Fibroblast of villous mesenchyme (primary cell): ENCODE measurements at regions not wholly inside any gene's neighbourhood (a gene's known extent, or its start where the extent isn't known, plus 50 kb on each side); places are given as distances from the start of the nearest gene placed in this dataset.

ENCODE experiments used
- DNase-seq: peaks from one replicate; pipeline ENCODE4 v3.0.0-alpha.2; 2010; ENCODE audit warnings: low read depth
- H3K4me3 ChIP-seq: 2 replicates; pipeline ENCODE4 v1.5.1; 2011; ENCODE audit warnings: low read depth, mild to moderate bottlenecking, low read length
- TF ChIP-seq, protein P1 (sequence below): IDR thresholded peaks from 2 replicates; pipeline ENCODE4 v1.5.1; 2012; ENCODE audit warnings: low read depth, mild to moderate bottlenecking, low read length; ENCODE audit not compliant: insufficient read depth

DNA sequence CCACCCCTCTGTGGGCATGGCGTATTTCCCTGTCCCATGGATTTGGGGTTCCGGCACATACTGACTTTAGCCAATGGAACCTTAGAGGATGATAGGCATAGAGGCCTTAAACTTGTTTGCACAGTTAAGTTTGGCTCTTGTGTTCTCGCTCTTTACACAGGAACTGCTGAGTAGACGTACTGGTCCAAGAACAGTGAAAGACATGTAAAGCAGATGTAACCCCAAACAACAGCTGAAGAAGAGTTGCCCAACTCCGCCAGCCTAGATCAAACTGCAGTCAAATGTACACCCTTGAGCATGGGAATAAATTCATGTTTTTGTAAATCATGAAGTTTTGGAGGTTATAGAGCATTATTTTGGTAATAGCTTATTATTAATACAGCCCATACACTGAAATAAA, 260.0 kb upstream of the NREP start:
- TF ChIP-seq, protein P1, sequence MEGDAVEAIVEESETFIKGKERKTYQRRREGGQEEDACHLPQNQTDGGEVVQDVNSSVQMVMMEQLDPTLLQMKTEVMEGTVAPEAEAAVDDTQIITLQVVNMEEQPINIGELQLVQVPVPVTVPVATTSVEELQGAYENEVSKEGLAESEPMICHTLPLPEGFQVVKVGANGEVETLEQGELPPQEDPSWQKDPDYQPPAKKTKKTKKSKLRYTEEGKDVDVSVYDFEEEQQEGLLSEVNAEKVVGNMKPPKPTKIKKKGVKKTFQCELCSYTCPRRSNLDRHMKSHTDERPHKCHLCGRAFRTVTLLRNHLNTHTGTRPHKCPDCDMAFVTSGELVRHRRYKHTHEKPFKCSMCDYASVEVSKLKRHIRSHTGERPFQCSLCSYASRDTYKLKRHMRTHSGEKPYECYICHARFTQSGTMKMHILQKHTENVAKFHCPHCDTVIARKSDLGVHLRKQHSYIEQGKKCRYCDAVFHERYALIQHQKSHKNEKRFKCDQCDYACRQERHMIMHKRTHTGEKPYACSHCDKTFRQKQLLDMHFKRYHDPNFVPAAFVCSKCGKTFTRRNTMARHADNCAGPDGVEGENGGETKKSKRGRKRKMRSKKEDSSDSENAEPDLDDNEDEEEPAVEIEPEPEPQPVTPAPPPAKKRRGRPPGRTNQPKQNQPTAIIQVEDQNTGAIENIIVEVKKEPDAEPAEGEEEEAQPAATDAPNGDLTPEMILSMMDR = no peak
- no peak for DNase-seq
- H3K4me3 ChIP-seq = no peak overlapping the region

DNA sequence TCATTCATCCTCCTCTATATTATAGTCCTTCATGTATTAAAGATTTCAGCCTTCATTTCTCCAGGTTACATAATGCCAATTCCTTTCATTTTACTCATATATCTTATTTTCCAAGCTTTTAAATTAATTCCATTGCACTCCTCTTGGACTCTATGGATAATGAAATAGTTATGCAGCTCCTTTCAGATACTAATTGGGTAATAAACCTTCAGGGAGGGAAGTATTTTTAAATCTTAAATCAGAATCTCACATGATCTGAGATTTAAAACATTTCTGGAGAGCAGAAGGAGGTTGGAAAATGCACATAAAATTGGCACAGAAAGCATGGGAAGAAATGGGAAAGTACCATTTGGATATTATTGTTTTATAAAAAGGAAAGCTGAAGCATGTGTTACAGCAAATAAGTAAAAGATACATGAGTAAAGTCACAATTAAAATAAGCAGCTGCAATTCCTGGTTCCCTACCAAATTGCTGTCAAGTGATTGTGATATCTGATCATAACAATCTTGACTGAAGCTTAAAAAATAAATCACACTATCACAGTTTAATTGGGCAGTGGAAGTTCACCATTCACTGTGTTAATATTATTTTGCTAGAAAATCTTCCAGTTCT, 257.9 kb upstream of the NREP start:
- H3K4me3 ChIP-seq = no peak overlapping the region
- TF ChIP-seq, protein P1 = no peak
- DNase-seq = no peak

DNA sequence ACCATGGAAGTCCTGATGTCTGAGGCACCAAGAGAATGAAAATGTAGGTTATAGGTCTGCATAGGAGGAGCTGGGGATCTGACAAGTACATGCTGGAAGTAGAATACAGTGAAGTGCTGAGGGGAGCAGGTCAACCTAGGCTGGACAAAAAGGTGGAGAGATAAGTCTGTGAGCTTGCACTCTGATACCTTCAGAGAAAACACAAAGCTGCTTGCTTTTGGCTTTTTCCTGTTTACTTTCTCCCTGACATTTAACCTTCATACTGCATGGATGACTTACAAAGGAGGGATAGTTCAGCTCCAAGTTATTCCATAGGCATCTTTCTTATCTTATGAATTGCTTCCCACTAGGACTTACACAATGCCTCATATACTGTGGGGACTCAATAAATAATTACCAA, 256.7 kb upstream of the NREP start:
- DNase-seq = no peak
- H3K4me3 ChIP-seq = no peak overlapping the region
- TF ChIP-seq, protein P1 = no peak

DNA sequence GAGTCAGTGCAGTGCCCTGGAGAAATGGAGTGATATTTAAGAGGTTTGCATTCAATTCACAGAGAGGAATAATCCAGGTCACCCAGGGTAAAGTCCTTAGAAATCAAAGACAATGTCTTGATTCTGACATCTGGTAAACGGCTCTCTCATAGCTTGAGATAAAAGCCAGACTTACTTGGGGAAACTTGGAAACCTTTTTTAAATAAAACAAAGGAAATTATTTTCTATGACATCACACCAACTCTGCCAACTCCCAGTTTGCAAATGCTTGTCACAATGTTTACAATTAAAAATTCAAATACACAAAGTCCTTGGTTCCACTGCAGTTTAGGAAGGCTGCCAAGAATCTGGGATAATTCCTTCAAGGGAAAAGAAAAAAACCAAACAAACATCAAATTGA, 255.1 kb upstream of the NREP start:
- TF ChIP-seq, protein P1 = no peak
- H3K4me3 ChIP-seq = no peak overlapping the region
- peak; percentile 35 for DNase-seq

DNA sequence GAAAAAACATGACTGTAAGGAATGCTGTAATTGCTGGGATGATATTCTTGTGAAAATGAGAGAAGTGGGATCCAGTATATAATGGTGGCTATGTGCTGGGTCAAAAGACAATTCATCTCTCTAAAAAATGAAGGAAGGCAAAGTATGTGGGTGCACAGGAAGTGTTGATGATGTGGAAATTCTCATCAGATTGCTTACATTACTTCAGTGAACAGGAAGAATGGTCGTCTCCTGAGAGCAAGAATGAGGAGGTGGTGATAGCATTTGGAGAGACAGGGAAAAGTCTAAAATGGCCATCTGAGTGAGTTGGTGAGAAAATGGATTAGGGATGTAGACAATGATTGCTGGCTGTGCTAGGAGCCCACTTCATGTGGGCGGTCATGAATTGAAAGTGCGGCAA, 253.5 kb upstream of the NREP start:
- no peak for DNase-seq
- H3K4me3 ChIP-seq = no peak overlapping the region
- TF ChIP-seq, protein P1 = no peak

DNA sequence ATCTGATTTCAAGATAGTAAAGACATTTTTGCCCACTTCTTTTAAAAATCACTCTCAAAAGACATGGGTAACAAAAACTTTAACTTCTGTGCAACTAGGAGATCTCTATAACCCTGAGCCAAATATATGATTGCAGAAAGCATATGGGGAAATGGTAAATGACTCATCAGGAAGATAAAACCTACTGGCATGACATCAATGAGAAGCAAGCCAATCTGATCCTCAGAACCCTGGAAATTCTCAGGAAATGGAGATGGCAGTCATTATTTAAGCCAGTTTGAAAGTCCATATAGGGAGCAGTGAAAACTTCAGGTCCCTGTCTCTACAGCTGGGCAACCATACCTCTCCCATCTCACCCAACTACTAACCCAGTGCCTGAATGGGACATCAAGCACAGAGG, 249.7 kb upstream of the NREP start:
- H3K4me3 ChIP-seq = no peak overlapping the region
- TF ChIP-seq, protein P1 = no peak
- DNase-seq = peak; percentile 73

DNA sequence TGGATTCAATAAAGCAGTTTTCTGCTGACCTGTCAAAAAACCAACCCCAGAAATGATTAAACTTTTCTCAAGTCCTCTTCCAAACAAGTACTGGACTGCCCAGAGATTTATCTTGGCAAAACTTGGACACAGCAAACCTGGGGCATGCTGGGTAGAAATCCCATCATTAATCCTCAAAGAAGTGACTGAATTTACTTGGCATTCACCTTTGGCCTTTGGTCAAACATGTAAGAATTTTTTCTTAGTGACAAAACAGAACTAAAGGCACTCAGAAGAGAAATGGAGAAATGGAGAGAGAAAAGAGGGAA, 248.6 kb upstream of the NREP start:
- no peak overlapping the region for H3K4me3 ChIP-seq
- DNase-seq = no peak
- TF ChIP-seq, protein P1 = no peak
